ENCODE measurements at regions not wholly inside any gene's neighbourhood (a gene's known extent, or its start where the extent isn't known, plus 50 kb on each side); places are given as distances from the start of the nearest gene placed in this dataset.

DNA sequence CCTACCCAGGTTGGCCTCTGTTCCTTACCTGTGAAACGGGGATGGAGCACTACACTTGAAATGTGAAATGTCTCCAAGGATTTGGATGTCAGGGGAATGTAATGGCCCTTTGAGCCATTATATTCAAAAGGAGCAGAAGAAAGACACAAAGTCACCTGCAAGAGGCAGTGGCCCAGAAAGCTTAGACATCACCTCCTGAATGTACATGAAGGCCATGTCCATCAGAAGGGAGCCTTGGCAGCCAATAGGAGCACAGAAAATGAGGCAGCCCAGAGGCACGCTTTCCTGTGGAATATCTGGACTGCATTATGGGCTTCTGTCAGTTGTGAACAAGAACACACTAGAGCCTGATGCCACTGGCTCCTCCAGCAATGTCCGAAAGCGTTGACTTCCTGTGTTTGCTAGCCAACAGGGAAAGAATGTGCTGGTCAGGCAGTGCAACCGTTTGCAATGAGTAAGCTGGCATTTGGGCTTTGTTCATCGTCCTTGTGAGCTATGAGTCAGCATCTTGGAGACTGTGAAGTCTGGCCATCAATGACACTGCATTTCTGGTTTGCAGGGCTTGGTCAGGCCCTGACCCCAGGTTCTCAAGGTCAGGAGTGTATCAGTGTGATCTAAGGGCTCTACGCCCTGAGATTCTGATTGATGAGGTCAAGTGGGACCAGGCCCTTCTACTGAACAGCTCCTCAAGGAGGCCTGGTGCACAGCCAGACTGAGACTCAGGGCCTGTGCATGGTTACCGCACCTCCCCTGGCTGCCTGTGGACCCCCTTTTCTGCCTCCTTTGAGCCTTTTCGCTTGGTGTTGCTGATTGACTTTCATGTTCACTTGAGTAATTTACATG is 222.4 kb downstream of the RPS24 start:
- in situ Hi-C loops (cut with MboI; ENCODE audit: low sequenced_read_pairs): no loop called here
- no peaks in the 10 kb centered on the region for H3K4me1 ChIP-seq
- no peaks in the 10 kb centered on the region for H3K27me3 ChIP-seq (ENCODE audit: low read depth)
- no peak overlapping the region for H3K4me3 ChIP-seq
- DNase-seq (ENCODE audit: low spot score in 2 of 2): no peak
- H3K9me3 ChIP-seq: no peaks in the 10 kb centered on the region
- H3K36me3 ChIP-seq (replicated peaks): no peaks in the 10 kb centered on the region

GRCh38 chr10:78258323-78259030 is 224.8 kb downstream of the RPS24 start:
- Histone ChIP-seq H3K9me3 (no peaks in the 10 kb centered on the region), H3K4me1 (no peaks in the 10 kb centered on the region), H3K36me3 (replicated peaks) (no peaks in the 10 kb centered on the region), H3K4me3 (no peak overlapping the region), H3K27me3 (ENCODE audit: low read depth) (no peaks in the 10 kb centered on the region)
- no peak for DNase-seq (ENCODE audit: low spot score in 2 of 2)
- in situ Hi-C loops (cut with MboI; ENCODE audit: low sequenced_read_pairs): no loop called here

DNA sequence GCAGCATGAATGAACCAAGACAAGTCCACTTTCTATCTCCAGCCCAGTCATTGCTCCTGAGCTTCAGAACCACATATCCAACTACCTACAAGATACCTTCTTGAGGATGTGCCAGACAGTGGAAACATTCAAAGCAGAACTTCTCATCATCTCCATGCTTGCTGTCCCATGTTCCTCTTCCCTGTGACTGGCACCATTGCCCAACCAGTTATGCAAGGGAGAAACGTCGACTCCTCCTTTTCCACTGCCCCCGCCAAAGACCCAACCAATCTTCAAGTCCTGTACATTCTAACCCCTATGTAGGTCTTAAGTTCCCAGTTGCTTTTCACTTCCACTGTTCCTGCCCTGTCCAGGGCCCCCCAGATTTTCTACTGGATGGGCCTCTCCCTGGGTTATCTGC is 225.7 kb downstream of the RPS24 start:
- Histone ChIP-seq H3K27me3 (ENCODE audit: low read depth) (no peaks in the 10 kb centered on the region), H3K4me1 (no peaks in the 10 kb centered on the region), H3K9me3 (no peaks in the 10 kb centered on the region), H3K4me3 (no peak overlapping the region), H3K36me3 (replicated peaks) (no peaks in the 10 kb centered on the region)
- in situ Hi-C loops (cut with MboI; ENCODE audit: low sequenced_read_pairs): no loop called here
- no peak for DNase-seq (ENCODE audit: low spot score in 2 of 2)

GRCh38 chr10:78260141-78260540 is 226.5 kb downstream of the RPS24 start:
- no peak for DNase-seq (ENCODE audit: low spot score in 2 of 2)
- no peaks in the 10 kb centered on the region for H3K9me3 ChIP-seq
- H3K4me3 ChIP-seq: no peak overlapping the region
- in situ Hi-C loops (cut with MboI; ENCODE audit: low sequenced_read_pairs): no loop called here
- no peaks in the 10 kb centered on the region for H3K27me3 ChIP-seq (ENCODE audit: low read depth)
- H3K4me1 ChIP-seq: no peaks in the 10 kb centered on the region
- no peaks in the 10 kb centered on the region for H3K36me3 ChIP-seq (replicated peaks)

- DNase-seq (ENCODE audit: low spot score in 2 of 2): no peak
These were observed 227.0 kb downstream of the RPS24 start for GRCh38 chr10:78260680-78261079.

DNA sequence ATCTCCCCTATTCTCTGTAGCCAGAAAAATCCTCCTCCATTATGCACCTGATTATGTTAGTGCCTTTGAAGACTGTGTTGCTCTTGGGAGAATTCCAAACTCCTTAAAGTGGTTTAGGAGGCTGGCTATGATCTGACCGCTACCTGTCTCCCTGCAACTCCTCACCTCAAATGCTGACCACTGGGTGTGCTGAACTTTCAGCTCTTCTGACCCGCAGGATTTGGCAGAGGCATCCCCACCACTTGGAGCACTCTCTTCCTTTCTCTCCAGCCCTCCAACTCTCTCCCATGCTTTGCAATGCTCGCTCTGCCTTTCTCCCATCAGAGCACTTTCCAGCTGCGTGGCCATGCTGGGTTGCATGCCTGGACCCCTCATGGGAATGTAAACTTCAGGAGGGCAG is 227.6 kb downstream of the RPS24 start:
- Histone ChIP-seq H3K4me3 (no peak overlapping the region), H3K9me3 (no peaks in the 10 kb centered on the region), H3K27me3 (ENCODE audit: low read depth) (no peaks in the 10 kb centered on the region), H3K4me1 (no peaks in the 10 kb centered on the region), H3K36me3 (replicated peaks) (no peaks in the 10 kb centered on the region)
- in situ Hi-C loops (cut with MboI; ENCODE audit: low sequenced_read_pairs): no loop called here
- DNase-seq (ENCODE audit: low spot score in 2 of 2): no peak

More at GRCh38 chr10:78260680-78261079, 227.0 kb downstream of the RPS24 start:
- H3K9me3 ChIP-seq: no peaks in the 10 kb centered on the region
- in situ Hi-C loops (cut with MboI; ENCODE audit: low sequenced_read_pairs): no loop called here
- no peaks in the 10 kb centered on the region for H3K36me3 ChIP-seq (replicated peaks)
- no peak overlapping the region for H3K4me3 ChIP-seq
- H3K4me1 ChIP-seq: no peaks in the 10 kb centered on the region
- H3K27me3 ChIP-seq (ENCODE audit: low read depth): no peaks in the 10 kb centered on the region

DNA sequence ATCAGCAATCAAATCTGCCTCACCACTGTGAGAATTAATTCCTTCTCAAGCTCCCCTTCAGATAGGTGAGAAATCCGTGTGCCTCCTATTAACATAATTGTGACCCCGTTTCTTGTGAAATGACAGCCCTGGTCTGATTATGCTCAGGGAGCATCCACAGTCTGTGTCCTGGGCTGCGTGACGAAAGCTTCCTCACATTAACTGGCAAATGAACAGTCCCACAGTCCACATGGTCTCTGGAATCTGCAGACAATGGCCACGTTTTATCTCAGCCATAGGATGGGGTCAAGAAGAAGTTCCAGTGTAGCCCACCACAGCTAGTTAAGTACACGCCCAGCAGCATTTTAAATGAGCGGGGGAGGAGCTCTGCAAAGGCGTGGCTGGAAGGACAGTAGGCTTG is 229.2 kb downstream of the RPS24 start:
- Histone ChIP-seq H3K4me3 (no peak overlapping the region), H3K9me3 (no peaks in the 10 kb centered on the region), H3K4me1 (no peaks in the 10 kb centered on the region), H3K27me3 (ENCODE audit: low read depth) (no peaks in the 10 kb centered on the region), H3K36me3 (replicated peaks) (no peaks in the 10 kb centered on the region)
- in situ Hi-C loops (cut with MboI; ENCODE audit: low sequenced_read_pairs): no loop called here
- no peak for DNase-seq (ENCODE audit: low spot score in 2 of 2)

DNA sequence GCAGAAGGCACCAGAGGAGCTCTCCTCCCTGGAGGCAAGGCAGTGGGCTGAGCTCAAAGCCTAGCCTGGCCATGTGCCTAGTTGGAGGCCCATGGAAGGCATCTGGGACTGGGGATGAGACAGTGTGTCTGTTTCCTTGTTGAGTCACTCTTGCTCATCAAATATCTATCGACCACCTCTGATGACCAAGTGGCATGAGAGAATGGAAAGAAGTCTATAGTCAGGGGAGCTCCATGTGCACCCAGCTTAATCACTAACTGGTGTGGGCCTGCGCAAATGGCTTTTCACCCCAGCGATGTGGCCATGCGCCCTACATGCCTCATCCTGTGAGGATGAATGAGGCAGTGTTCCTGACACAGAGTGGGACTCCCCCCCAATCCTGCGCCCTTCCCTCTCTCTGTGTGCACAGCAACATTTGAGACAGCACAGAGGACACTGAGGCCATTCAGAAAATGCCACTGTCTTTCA is 229.9 kb downstream of the RPS24 start:
- Histone ChIP-seq H3K4me1 (no peaks in the 10 kb centered on the region), H3K4me3 (no peak overlapping the region), H3K36me3 (replicated peaks) (no peaks in the 10 kb centered on the region), H3K9me3 (no peaks in the 10 kb centered on the region), H3K27me3 (ENCODE audit: low read depth) (no peaks in the 10 kb centered on the region)
- in situ Hi-C loops (cut with MboI; ENCODE audit: low sequenced_read_pairs): no loop called here
- DNase-seq (ENCODE audit: low spot score in 2 of 2): no peak

DNA sequence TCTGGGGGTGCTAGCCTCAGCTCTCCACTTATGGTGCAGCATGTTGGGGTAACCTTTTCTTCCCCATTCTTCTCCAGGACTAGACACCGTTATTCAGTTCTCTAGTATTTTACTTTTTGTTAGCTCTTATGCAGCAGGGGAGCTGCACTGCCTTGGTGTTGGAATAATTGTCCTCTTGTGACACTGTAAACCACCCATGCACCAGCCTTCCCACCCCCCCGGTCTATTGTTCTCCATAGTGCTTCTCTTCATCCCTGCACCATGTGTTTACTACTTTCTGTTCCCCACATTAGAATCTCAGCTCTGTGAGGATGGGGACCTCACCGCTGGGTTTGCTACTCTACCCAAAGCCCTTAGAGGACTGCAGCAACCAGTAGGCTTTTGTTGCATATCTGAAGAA is 230.7 kb downstream of the RPS24 start:
- H3K4me3 ChIP-seq: no peak overlapping the region
- no peaks in the 10 kb centered on the region for H3K9me3 ChIP-seq
- no peaks in the 10 kb centered on the region for H3K4me1 ChIP-seq
- no peaks in the 10 kb centered on the region for H3K36me3 ChIP-seq (replicated peaks)
- in situ Hi-C loops (cut with MboI; ENCODE audit: low sequenced_read_pairs): no loop called here
- no peak for DNase-seq (ENCODE audit: low spot score in 2 of 2)
- no peaks in the 10 kb centered on the region for H3K27me3 ChIP-seq (ENCODE audit: low read depth)

- Histone ChIP-seq H3K36me3 (replicated peaks) (no peaks in the 10 kb centered on the region), H3K4me3 (no peak overlapping the region), H3K27me3 (ENCODE audit: low read depth) (no peaks in the 10 kb centered on the region), H3K9me3 (no peaks in the 10 kb centered on the region), H3K4me1 (no peaks in the 10 kb centered on the region)
- in situ Hi-C loops (cut with MboI; ENCODE audit: low sequenced_read_pairs): no loop called here
- DNase-seq (ENCODE audit: low spot score in 2 of 2): no peak
These were observed 233.2 kb downstream of the RPS24 start for GRCh38 chr10:78266741-78267469.

DNA sequence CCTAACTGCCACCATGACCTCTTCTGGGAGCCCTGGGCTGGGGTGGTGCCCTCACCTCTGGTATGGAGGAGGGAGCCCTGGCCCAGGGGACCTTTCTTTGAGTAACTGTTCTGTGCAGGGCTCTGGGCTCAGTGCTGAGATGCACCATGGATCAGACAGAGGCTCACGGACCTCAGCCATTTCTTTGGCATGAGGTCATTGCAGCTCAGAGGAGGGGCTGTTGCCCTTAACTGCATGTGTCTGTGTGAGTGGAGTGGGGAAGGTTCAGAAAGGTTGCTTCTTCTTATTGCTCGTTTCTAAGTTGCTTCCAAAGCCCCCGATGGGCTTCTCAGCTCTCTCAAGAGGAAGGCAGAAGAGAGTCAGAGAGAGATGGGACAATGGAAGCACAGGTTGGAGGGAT is 233.9 kb downstream of the RPS24 start:
- Histone ChIP-seq H3K36me3 (replicated peaks) (no peaks in the 10 kb centered on the region), H3K9me3 (no peaks in the 10 kb centered on the region), H3K4me3 (no peak overlapping the region), H3K4me1 (no peaks in the 10 kb centered on the region), H3K27me3 (ENCODE audit: low read depth) (no peaks in the 10 kb centered on the region)
- in situ Hi-C loops (cut with MboI; ENCODE audit: low sequenced_read_pairs): no loop called here
- no peak for DNase-seq (ENCODE audit: low spot score in 2 of 2)

DNA sequence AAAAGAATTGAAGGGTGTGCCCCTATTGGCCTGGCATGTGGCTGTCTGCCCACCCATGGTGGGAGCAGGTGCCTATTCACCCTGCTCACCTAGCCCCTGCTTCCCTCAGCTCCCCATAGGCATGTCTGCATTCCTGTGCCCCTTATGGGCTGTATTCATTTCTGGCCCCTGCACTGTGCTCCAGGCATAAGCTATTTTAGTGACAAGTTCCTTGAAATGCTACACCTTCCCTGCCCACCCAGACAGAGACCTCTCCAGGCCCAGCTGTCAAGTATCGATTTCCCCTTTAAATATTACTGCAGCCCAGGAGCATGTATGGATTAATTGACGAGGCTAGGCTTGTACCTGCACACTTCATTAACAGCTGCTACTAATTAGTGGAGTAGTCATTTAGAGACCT is 235.4 kb downstream of the RPS24 start:
- no peaks in the 10 kb centered on the region for H3K36me3 ChIP-seq (replicated peaks)
- no peak overlapping the region for H3K4me3 ChIP-seq
- H3K4me1 ChIP-seq: no peaks in the 10 kb centered on the region
- no peaks in the 10 kb centered on the region for H3K27me3 ChIP-seq (ENCODE audit: low read depth)
- H3K9me3 ChIP-seq: no peaks in the 10 kb centered on the region
- DNase-seq (ENCODE audit: low spot score in 2 of 2): no peak
- in situ Hi-C loops (cut with MboI; ENCODE audit: low sequenced_read_pairs): no loop called here

GRCh38 chr10:78272329-78272728 is 238.7 kb downstream of the RPS24 start:
- H3K4me1 ChIP-seq: no peaks in the 10 kb centered on the region
- H3K27me3 ChIP-seq (ENCODE audit: low read depth): no peaks in the 10 kb centered on the region
- H3K9me3 ChIP-seq: no peaks in the 10 kb centered on the region
- no peak overlapping the region for H3K4me3 ChIP-seq
- no peaks in the 10 kb centered on the region for H3K36me3 ChIP-seq (replicated peaks)
- in situ Hi-C loops (cut with MboI; ENCODE audit: low sequenced_read_pairs): no loop called here
- no peak for DNase-seq (ENCODE audit: low spot score in 2 of 2)

DNA sequence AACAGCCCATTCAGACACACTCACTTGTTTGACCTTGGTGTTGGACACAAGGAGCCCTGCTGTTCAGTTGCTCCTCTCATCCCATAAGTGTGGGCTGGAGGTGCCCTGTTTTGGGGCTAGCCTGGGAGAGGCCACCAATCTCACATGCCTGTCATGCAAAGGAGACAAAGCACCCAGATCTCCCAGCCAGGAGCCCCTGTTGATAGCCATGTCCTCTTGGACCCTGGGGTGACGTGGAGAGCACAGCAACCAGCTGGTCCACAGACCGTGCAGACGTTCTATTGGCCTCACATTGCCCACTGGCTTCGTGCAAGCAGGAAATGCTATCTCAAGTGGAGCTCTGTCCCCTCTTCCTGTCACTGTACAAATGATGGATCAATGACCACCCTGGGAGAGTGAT is 240.8 kb downstream of the RPS24 start:
- in situ Hi-C loops (cut with MboI; ENCODE audit: low sequenced_read_pairs): no loop called here
- no peaks in the 10 kb centered on the region for H3K27me3 ChIP-seq (ENCODE audit: low read depth)
- no peak for DNase-seq (ENCODE audit: low spot score in 2 of 2)

More for the DNA sequence above, 240.8 kb downstream of the RPS24 start:
- H3K36me3 ChIP-seq (replicated peaks): no peaks in the 10 kb centered on the region
- H3K4me3 ChIP-seq: no peak overlapping the region
- no peaks in the 10 kb centered on the region for H3K4me1 ChIP-seq
- H3K9me3 ChIP-seq: no peaks in the 10 kb centered on the region

All from HAP-1 (cell line).